Caco-2 (cell line): ENCODE measurements at regions not wholly inside any gene's neighbourhood (a gene's known extent, or its start where the extent isn't known, plus 50 kb on each side); places are given as distances from the start of the nearest gene placed in this dataset.

Experiments
- BruUV-seq: library from RNA; stranded (reverse); fragments of 400-500 nt; replicated peaks from 2 replicates; lab custom pipeline; 2021; lab: Mats Ljungman, UMichigan
- CTCF ChIA-PET: fragments of 300-600 bp; sonication (Branson Sonifier 250); formaldehyde crosslinking; loops from one replicate; lab custom pipeline; 2022; ENCODE audit warnings: antibody characterized with exemption; lab: Charles Lee
- POLR2A ChIA-PET: fragments of 300-600 bp; sonication (Branson Sonifier 250); formaldehyde crosslinking; loops from one replicate; lab custom pipeline; 2022; ENCODE audit warnings: antibody characterized with exemption; lab: Charles Lee
- DNase-seq, 2 experiments: peaks; one replicate each; pipeline versions ENCODE4 v3.0.0 to v3.0.0-alpha.2; 2020 to 2022
- H3K27me3 ChIP-seq: replicated peaks from 2 replicates; pipeline ENCODE4 v1.6.0; 2011; ENCODE audit warnings: low read length; ENCODE audit not compliant: control insufficient read depth, insufficient read depth
- H3K36me3 ChIP-seq: 2 replicates; pipeline ENCODE4 v1.5.1; 2011; ENCODE audit warnings: low read length; ENCODE audit not compliant: control insufficient read depth, insufficient read depth
- H3K4me1 ChIP-seq: fragments of 250-450 bp; sonication (Bioruptor Pico); 2 replicates; pipeline ENCODE4 v1.5.1; 2020; ENCODE audit warnings: mild to moderate bottlenecking
- H3K4me3 ChIP-seq: 2 replicates; pipeline ENCODE4 v1.5.1; 2011; ENCODE audit warnings: low read depth, mild to moderate bottlenecking, control low read depth, low read length
- H3K9me3 ChIP-seq: fragments of 250-450 bp; sonication (Bioruptor Pico); 2 replicates; pipeline ENCODE4 v1.5.1; 2020; ENCODE audit warnings: mild to moderate bottlenecking, moderate library complexity
- H3K27ac Mint-ChIP-seq: one replicate; pipeline ENCODE4 v1.8.0; 2022; ENCODE audit warnings: mixed read lengths; ENCODE audit not compliant: unreplicated experiment
- H3K27me3 Mint-ChIP-seq: one replicate; pipeline ENCODE4 v1.8.0; 2022; ENCODE audit warnings: mixed read lengths; ENCODE audit not compliant: insufficient read depth, unreplicated experiment
- H3K36me3 Mint-ChIP-seq: one replicate; pipeline ENCODE4 v1.8.0; 2022; ENCODE audit warnings: mild to moderate bottlenecking, mixed read lengths; ENCODE audit not compliant: insufficient read depth, unreplicated experiment
- H3K4me1 Mint-ChIP-seq: one replicate; pipeline ENCODE4 v1.8.0; 2022; ENCODE audit warnings: low read depth, mixed read lengths; ENCODE audit not compliant: unreplicated experiment
- H3K4me3 Mint-ChIP-seq: one replicate; pipeline ENCODE4 v1.8.0; 2022; ENCODE audit warnings: mild to moderate bottlenecking, moderate library complexity, mixed read lengths; ENCODE audit not compliant: unreplicated experiment
- H3K9me3 Mint-ChIP-seq: one replicate; pipeline ENCODE4 v1.8.0; 2022; ENCODE audit warnings: mixed read lengths; ENCODE audit not compliant: unreplicated experiment
- intact Hi-C: fragments of 100-400 bp; cut with micrococcal nuclease; formaldehyde crosslinking; loops from one replicate; pipeline ENCODE4 v1.10.0; 2022; ENCODE audit not compliant: unreplicated experiment
- TF ChIP-seq, protein P1 (sequence below), 2 experiments: fragments of 200-600 bp in 1 of 2; IDR thresholded peaks; 1 replicate in 1 of 2; 2 replicates in 1 of 2; pipeline versions ENCODE4 v1.5.1 to v1.8.0; 2011 to 2022; ENCODE audit warnings: antibody characterized with exemption in 1 of 2, control low read depth in 1 of 2, inconsistent platforms in 1 of 2, low read depth in 1 of 2, low read length in 1 of 2, mild to moderate bottlenecking in 1 of 2, moderate library complexity in 1 of 2; ENCODE audit not compliant: insufficient read depth in 1 of 2, severe bottlenecking in 1 of 2, unreplicated experiment in 1 of 2

DNA sequence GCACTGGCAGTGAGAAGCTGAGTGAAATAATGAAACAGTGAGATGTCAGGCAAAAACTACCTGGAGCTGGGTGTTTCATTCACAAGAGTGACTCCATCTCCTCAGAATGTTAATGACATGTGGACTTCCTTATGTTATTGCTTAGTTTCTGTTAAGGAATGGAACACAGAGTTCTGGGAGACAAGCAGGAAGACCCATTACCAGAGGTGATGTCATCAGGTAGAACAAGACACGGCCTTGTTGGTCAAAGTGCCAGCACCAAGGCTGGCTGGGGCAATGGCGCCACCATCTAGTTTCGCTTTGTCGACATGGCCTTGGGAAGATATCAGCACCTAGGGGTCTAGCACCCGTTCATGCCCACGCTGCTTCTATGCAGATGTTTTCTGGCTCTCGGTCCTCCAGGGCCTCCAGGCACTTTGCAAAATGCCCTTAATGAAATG, 252.2 kb downstream of the FAM43A start:
- BruUV-seq, result no TSS peak
- intact Hi-C loops, result no loop called here
- POLR2A ChIA-PET, result no interaction called here
- no peaks in the 10 kb centered on the region for H3K36me3 Mint-ChIP-seq
- no peaks in the 10 kb centered on the region for H3K9me3 Mint-ChIP-seq
- Histone ChIP-seq H3K9me3 (no peaks in the 10 kb centered on the region), H3K4me3 (no peak overlapping the region), H3K4me1 (no peaks in the 10 kb centered on the region), H3K27me3 (no peaks in the 10 kb centered on the region), H3K36me3 (no peaks in the 10 kb centered on the region)
- no peak for DNase-seq
- TF ChIP-seq, protein P1, sequence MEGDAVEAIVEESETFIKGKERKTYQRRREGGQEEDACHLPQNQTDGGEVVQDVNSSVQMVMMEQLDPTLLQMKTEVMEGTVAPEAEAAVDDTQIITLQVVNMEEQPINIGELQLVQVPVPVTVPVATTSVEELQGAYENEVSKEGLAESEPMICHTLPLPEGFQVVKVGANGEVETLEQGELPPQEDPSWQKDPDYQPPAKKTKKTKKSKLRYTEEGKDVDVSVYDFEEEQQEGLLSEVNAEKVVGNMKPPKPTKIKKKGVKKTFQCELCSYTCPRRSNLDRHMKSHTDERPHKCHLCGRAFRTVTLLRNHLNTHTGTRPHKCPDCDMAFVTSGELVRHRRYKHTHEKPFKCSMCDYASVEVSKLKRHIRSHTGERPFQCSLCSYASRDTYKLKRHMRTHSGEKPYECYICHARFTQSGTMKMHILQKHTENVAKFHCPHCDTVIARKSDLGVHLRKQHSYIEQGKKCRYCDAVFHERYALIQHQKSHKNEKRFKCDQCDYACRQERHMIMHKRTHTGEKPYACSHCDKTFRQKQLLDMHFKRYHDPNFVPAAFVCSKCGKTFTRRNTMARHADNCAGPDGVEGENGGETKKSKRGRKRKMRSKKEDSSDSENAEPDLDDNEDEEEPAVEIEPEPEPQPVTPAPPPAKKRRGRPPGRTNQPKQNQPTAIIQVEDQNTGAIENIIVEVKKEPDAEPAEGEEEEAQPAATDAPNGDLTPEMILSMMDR (IDR thresholded peaks at IDR 0.05; ENCODE audit: insufficient read depth in 1 of 2, low read depth in 1 of 2, low read length in 1 of 2, severe bottlenecking in 1 of 2, unreplicated experiment in 1 of 2), result no peak
- CTCF ChIA-PET, result no interaction called here
- no peak overlapping the region for H3K27ac Mint-ChIP-seq
- H3K4me1 Mint-ChIP-seq, result no peaks in the 10 kb centered on the region
- H3K4me3 Mint-ChIP-seq, result no peak overlapping the region
- H3K27me3 Mint-ChIP-seq, result no peaks in the 10 kb centered on the region

DNA sequence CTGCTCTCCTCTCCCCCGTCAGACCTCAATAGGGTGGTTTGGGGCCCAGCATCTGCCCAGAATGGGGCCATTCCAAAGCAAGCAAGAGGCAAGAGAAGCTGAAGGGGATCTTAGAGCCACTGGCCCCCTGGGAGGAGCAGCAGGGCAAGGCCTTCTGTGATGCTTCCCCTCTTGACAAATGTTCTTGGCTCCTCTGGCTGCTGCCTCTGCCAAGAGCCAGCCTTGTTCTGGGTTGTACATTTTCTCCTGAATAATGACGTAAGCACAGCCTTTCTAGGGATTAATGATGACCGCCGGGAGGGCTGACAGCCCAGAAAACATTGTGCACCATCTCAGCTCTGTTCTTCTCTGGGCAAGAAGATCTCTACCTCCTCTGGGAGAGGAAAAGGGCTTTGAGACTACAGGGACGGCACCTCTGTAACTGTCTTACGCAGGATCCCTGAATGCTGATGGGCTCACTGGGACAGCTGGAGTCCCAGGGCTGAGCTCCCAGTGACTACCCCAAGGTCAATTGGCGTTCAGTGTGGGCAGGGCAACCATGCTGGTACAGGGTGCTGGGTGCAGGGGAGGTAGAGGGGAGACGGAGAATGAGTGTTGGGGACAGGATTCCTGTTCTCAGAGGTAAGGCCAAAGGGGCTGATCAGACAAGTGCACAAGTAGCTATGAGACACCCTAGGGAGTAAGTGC, 253.3 kb downstream of the FAM43A start:
- CTCF ChIA-PET, result no interaction called here
- H3K4me1 ChIP-seq, result no peaks in the 10 kb centered on the region
- TF ChIP-seq, protein P1 (IDR thresholded peaks at IDR 0.05; ENCODE audit: insufficient read depth in 1 of 2, low read depth in 1 of 2, low read length in 1 of 2, severe bottlenecking in 1 of 2, unreplicated experiment in 1 of 2), result no peak
- H3K9me3 Mint-ChIP-seq, result no peaks in the 10 kb centered on the region
- H3K27ac Mint-ChIP-seq, result no peak overlapping the region
- no peaks in the 10 kb centered on the region for H3K4me1 Mint-ChIP-seq
- no peaks in the 10 kb centered on the region for H3K9me3 ChIP-seq
- BruUV-seq, result no TSS peak
- POLR2A ChIA-PET, result no interaction called here
- no peaks in the 10 kb centered on the region for H3K27me3 ChIP-seq
- no peaks in the 10 kb centered on the region for H3K27me3 Mint-ChIP-seq
- H3K36me3 ChIP-seq, result no peaks in the 10 kb centered on the region
- no peak for DNase-seq
- H3K36me3 Mint-ChIP-seq, result no peaks in the 10 kb centered on the region
- H3K4me3 ChIP-seq, result no peak overlapping the region
- H3K4me3 Mint-ChIP-seq, result no peak overlapping the region
- intact Hi-C loops, result no loop called here

DNA sequence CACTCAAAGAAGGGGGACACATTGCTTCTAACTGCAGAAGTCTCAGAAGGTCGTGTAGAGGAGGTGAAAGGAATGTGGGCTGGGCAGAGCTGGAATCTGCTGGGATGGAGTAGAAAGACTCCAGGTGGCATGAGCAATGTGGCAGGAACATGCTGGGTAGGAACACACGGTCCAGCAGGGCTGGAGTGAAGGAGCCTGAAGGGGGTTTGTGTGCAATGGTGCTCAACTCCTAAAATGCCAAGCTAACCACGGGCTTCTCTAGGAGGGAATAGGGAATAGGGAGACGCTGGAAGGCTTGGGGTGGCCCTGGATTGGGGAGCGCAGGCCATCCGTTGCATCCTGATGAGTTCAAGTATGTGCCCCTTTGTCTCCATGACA, 253.8 kb downstream of the FAM43A start:
- no peaks in the 10 kb centered on the region for H3K9me3 Mint-ChIP-seq
- no peaks in the 10 kb centered on the region for H3K9me3 ChIP-seq
- TF ChIP-seq, protein P1 (IDR thresholded peaks at IDR 0.05; ENCODE audit: insufficient read depth in 1 of 2, low read depth in 1 of 2, low read length in 1 of 2, severe bottlenecking in 1 of 2, unreplicated experiment in 1 of 2), result no peak
- no TSS peak for BruUV-seq
- CTCF ChIA-PET, result no interaction called here
- H3K36me3 Mint-ChIP-seq, result no peaks in the 10 kb centered on the region
- H3K4me3 ChIP-seq, result no peak overlapping the region
- intact Hi-C loops, result no loop called here
- POLR2A ChIA-PET, result no interaction called here
- H3K4me1 Mint-ChIP-seq, result no peaks in the 10 kb centered on the region
- H3K4me3 Mint-ChIP-seq, result no peak overlapping the region
- H3K27ac Mint-ChIP-seq, result no peak overlapping the region
- no peaks in the 10 kb centered on the region for H3K27me3 Mint-ChIP-seq
- H3K36me3 ChIP-seq, result no peaks in the 10 kb centered on the region
- H3K27me3 ChIP-seq, result no peaks in the 10 kb centered on the region
- DNase-seq, result no peak
- no peaks in the 10 kb centered on the region for H3K4me1 ChIP-seq
